ENCODE measurements at regions not wholly inside any gene's neighbourhood (a gene's known extent, or its start where the extent isn't known, plus 50 kb on each side); places are given as distances from the start of the nearest gene placed in this dataset.

DNA sequence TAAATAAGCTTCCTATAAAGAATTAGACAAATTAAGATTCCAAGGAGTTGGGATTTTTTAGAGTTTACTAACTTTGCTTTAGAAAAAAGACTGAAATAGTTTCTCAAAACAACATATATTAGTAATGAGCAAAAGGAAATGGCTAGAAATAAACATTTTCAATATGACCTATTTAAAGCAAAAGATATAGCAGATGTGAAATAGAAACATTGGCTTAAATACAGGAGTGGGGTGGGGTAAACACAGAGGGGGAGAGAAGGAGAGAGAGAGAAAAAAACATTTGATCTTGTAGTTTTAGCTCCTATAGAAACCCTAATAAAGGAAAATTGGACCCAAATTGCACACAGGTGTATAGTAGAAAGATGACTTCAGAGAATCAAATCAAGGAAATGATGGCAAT, 794.5 kb downstream of the MED13L start:
- no peak for TF ChIP-seq GATA2 (IDR thresholded peaks at IDR 0.05; ENCODE audit: low read depth, low read length)
- TF ChIP-seq GATA3 (IDR thresholded peaks at IDR 0.05; ENCODE audit: low read depth, low read length) = no peak
